Esophagus squamous epithelium (tissue), 5 donors: ENCODE measurements at regions not wholly inside any gene's neighbourhood (a gene's known extent, or its start where the extent isn't known, plus 50 kb on each side); places are given as distances from the start of the nearest gene placed in this dataset.

Experiments used
- DNase-seq: peaks from one replicate; lab custom pipeline; 2025; lab: John Stamatoyannopoulos, UW
- H3K27ac ChIP-seq, 4 donors: fragments of 200-600 bp; sonication (generic); one replicate each; pipeline ENCODE4 v1.5.1; 2016 to 2019; ENCODE audit warnings: mild to moderate bottlenecking in 1 of 4
- H3K27me3 ChIP-seq, 4 donors: fragments of 200-600 bp; sonication (generic); 1 replicate in 3 of 4; 2 replicates in 1 of 4; pipeline versions ENCODE4 v1.5.1 to v1.6.0; 2017 to 2021; ENCODE audit warnings: antibody characterized with exemption in 1 of 4
- H3K36me3 ChIP-seq, 3 donors: fragments of 200-600 bp; sonication (generic); one replicate each; pipeline ENCODE4 v1.5.1; 2016 to 2019
- H3K4me1 ChIP-seq, 3 donors: fragments of 200-600 bp; sonication (generic); one replicate each; pipeline ENCODE4 v1.5.1; 2017 to 2019
- H3K4me3 ChIP-seq, 4 donors: fragments of 200-600 bp; sonication (generic); 1 replicate in 3 of 4; 2 replicates in 1 of 4; pipeline ENCODE4 v1.5.1; 2016 to 2019; ENCODE audit warnings: mild to moderate bottlenecking in 2 of 4, moderate library complexity in 1 of 4
- H3K9me3 ChIP-seq, 3 donors: fragments of 200-600 bp; sonication (generic); one replicate each; pipeline ENCODE4 v1.5.1; 2016 to 2019
- POLR2A ChIP-seq, 4 donors: fragments of 450-650 bp; IDR thresholded peaks; one replicate each; pipeline ENCODE4 v1.6.1; 2017; ENCODE audit warnings: antibody characterized with exemption in 4 of 4, mild to moderate bottlenecking in 4 of 4, moderate library complexity in 3 of 4
- WGBS, 2 donors: methylation state at CpG; one replicate each; pipeline ENCODE4 v1.1.5; 2018; 5-methylcytosine and 5-hydroxymethylcytosine counted together
- intact Hi-C: fragments of 100-400 bp; cut with DNase I; formaldehyde crosslinking; loops from one replicate; pipeline ENCODE4 v1.15.0; 2022
- TF ChIP-seq, protein P1 (sequence below), 6 experiments: fragments of 450-650 bp in 4 of 6; fragments of 200-600 bp in 2 of 6; sonication (generic) in 2 of 6; IDR thresholded peaks; one replicate each; pipeline ENCODE4 v1.5.1; 2016 to 2019; ENCODE audit warnings: antibody characterized with exemption in 6 of 6, mild to moderate bottlenecking in 4 of 6, moderate library complexity in 4 of 6
- donor health status: DM: yes; HTN: yes; CAD: no.

GRCh38 chr3:6528951-6529350 is 332.0 kb upstream of the GRM7 start:
- Histone ChIP-seq H3K9me3 (no peaks in the 10 kb centered on the region), H3K4me3 (no peak overlapping the region), H3K27ac (no peak overlapping the region), H3K36me3 (no peaks in the 10 kb centered on the region), H3K27me3 (no peaks in the 10 kb centered on the region), H3K4me1 (no peaks in the 10 kb centered on the region)
- intact Hi-C loops: no loop called here
- no peak for DNase-seq
- no peak for TF ChIP-seq POLR2A (IDR thresholded peaks at IDR 0.05)
- TF ChIP-seq, protein P1, sequence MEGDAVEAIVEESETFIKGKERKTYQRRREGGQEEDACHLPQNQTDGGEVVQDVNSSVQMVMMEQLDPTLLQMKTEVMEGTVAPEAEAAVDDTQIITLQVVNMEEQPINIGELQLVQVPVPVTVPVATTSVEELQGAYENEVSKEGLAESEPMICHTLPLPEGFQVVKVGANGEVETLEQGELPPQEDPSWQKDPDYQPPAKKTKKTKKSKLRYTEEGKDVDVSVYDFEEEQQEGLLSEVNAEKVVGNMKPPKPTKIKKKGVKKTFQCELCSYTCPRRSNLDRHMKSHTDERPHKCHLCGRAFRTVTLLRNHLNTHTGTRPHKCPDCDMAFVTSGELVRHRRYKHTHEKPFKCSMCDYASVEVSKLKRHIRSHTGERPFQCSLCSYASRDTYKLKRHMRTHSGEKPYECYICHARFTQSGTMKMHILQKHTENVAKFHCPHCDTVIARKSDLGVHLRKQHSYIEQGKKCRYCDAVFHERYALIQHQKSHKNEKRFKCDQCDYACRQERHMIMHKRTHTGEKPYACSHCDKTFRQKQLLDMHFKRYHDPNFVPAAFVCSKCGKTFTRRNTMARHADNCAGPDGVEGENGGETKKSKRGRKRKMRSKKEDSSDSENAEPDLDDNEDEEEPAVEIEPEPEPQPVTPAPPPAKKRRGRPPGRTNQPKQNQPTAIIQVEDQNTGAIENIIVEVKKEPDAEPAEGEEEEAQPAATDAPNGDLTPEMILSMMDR (IDR thresholded peaks at IDR 0.05): no peak

GRCh38 chr3:6531153-6531552 is 329.8 kb upstream of the GRM7 start:
- Histone ChIP-seq H3K9me3 (no peaks in the 10 kb centered on the region), H3K27me3 (no peaks in the 10 kb centered on the region), H3K4me3 (no peak overlapping the region), H3K36me3 (no peaks in the 10 kb centered on the region), H3K27ac (no peak overlapping the region), H3K4me1 (no peaks in the 10 kb centered on the region)
- WGBS, 2 donors: 69 to 75% methylated on average over 6 of the region's 6 CpGs
- TF ChIP-seq, protein P1 (IDR thresholded peaks at IDR 0.05): no peak
- no peak for TF ChIP-seq POLR2A (IDR thresholded peaks at IDR 0.05)
- intact Hi-C loops: no loop called here
- DNase-seq: no peak

DNA sequence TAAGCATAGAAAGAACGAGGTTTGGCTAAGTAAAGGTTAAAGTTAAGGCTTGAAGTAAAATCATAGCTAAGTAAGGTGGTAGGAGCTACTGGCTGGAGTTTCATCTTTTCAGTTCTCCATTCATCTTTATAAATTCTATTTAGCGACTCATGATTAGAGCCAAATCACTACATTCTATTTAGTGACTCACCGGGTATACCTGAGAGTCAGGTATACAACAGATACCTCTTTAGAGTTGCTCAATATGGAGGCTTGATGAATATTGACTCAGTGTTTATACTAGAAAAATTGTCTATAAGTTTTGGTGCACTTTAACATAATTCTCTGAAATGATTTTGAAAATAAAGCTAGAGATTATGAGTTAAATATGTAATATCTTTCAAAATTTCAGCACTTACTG is 328.8 kb upstream of the GRM7 start:
- Histone ChIP-seq H3K4me1 (no peaks in the 10 kb centered on the region), H3K4me3 (no peak overlapping the region), H3K36me3 (no peaks in the 10 kb centered on the region), H3K27me3 (no peaks in the 10 kb centered on the region), H3K27ac (no peak overlapping the region), H3K9me3 (no peaks in the 10 kb centered on the region)
- no peak for TF ChIP-seq POLR2A (IDR thresholded peaks at IDR 0.05)
- TF ChIP-seq, protein P1 (IDR thresholded peaks at IDR 0.05): no peak
- no peak for DNase-seq
- intact Hi-C loops: no loop called here
- WGBS, 2 donors: 38 to 64% methylated on average over 3 of the region's 3 CpGs

GRCh38 chr3:6540981-6541380 is 319.9 kb upstream of the GRM7 start:
- Histone ChIP-seq H3K27ac (no peak overlapping the region), H3K4me1 (no peaks in the 10 kb centered on the region), H3K27me3 (no peaks in the 10 kb centered on the region), H3K9me3 (peaks cover 0 to 17% (median 0%) of the 10 kb centered on the region in 3 donors), H3K36me3 (no peaks in the 10 kb centered on the region), H3K4me3 (no peak overlapping the region)
- DNase-seq: no peak
- intact Hi-C loops: no loop called here
- TF ChIP-seq, protein P1 (IDR thresholded peaks at IDR 0.05): no peak
- no peak for TF ChIP-seq POLR2A (IDR thresholded peaks at IDR 0.05)
- 20 to 76% methylated on average over 1 to 4 of the region's 6 CpGs for WGBS, 2 donors

- no peaks in the 10 kb centered on the region for H3K4me1 ChIP-seq
- H3K36me3 ChIP-seq: no peaks in the 10 kb centered on the region
- no peak for DNase-seq
- no peak overlapping the region for H3K4me3 ChIP-seq
- H3K9me3 ChIP-seq: peaks cover 0 to 17% (median 0%) of the 10 kb centered on the region in 3 donors
- no peak overlapping the region for H3K27ac ChIP-seq
- H3K27me3 ChIP-seq: no peaks in the 10 kb centered on the region
- 53 to 67% methylated on average over 3 of the region's 3 CpGs for WGBS, 2 donors
- intact Hi-C loops: no loop called here
- TF ChIP-seq, protein P1 (IDR thresholded peaks at IDR 0.05): no peak
- TF ChIP-seq POLR2A (IDR thresholded peaks at IDR 0.05): no peak
Measured at GRCh38 chr3:6542795-6543194, 318.1 kb upstream of the GRM7 start.
